ENCODE measurements at regions not wholly inside any gene's neighbourhood (a gene's known extent, or its start where the extent isn't known, plus 50 kb on each side); places are given as distances from the start of the nearest gene placed in this dataset.

GRCh38 chr9:38309324-38310195 lies 82.9 kb upstream of the ALDH1B1 start:
- H3K27me3 ChIP-seq (ENCODE audit: control insufficient read depth, insufficient read depth, low read length), result no peaks in the 10 kb centered on the region
- no peak overlapping the region for H3K27ac ChIP-seq (ENCODE audit: low read depth, low read length)
- H3K9ac ChIP-seq (ENCODE audit: low read length), result no peak overlapping the region
- no peak overlapping the region for H3K4me3 ChIP-seq (ENCODE audit: low read length)
- H3K4me1 ChIP-seq (ENCODE audit: control insufficient read depth, insufficient read depth, low read length), result peaks cover 3% of the 10 kb centered on the region
- H3K36me3 ChIP-seq (ENCODE audit: control insufficient read depth, insufficient read depth, low read length), result no peaks in the 10 kb centered on the region

DNA sequence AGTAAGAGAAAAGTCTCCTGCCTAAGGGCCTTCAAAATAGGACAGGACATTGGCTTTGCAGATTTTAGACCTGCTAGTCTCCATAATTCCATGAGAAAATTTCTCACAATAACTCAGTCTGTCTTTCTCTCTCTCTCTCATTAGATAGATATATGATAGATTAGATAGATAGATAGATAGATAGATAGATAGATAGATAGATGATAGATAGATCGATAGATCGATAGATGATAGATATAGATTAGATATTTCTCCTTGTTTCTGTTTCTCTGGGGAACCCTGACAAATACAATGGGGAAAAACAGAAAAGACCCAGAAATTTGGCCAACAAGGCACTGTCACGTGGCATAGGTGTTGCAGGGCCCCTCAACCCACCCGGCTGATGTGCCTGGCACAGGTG lies 84.4 kb upstream of the ALDH1B1 start:
- Histone ChIP-seq H3K27me3 (ENCODE audit: control insufficient read depth, insufficient read depth, low read length) (no peaks in the 10 kb centered on the region), H3K27ac (ENCODE audit: low read depth, low read length) (no peak overlapping the region), H3K4me1 (ENCODE audit: control insufficient read depth, insufficient read depth, low read length) (peaks cover 3% of the 10 kb centered on the region), H3K4me3 (ENCODE audit: low read length) (no peak overlapping the region), H3K36me3 (ENCODE audit: control insufficient read depth, insufficient read depth, low read length) (no peaks in the 10 kb centered on the region), H3K9ac (ENCODE audit: low read length) (no peak overlapping the region)

GRCh38 chr9:38306899-38307298 lies 85.6 kb upstream of the ALDH1B1 start:
- H3K27me3 ChIP-seq (ENCODE audit: control insufficient read depth, insufficient read depth, low read length), result no peaks in the 10 kb centered on the region
- H3K9ac ChIP-seq (ENCODE audit: low read length), result no peak overlapping the region
- peaks cover 3% of the 10 kb centered on the region for H3K4me1 ChIP-seq (ENCODE audit: control insufficient read depth, insufficient read depth, low read length)
- no peak overlapping the region for H3K27ac ChIP-seq (ENCODE audit: low read depth, low read length)
- H3K4me3 ChIP-seq (ENCODE audit: low read length), result no peak overlapping the region
- H3K36me3 ChIP-seq (ENCODE audit: control insufficient read depth, insufficient read depth, low read length), result no peaks in the 10 kb centered on the region

GRCh38 chr9:38305582-38305981 lies 86.9 kb upstream of the ALDH1B1 start:
- Histone ChIP-seq H3K27ac (ENCODE audit: low read depth, low read length) (no peak overlapping the region), H3K4me3 (ENCODE audit: low read length) (no peak overlapping the region), H3K4me1 (ENCODE audit: control insufficient read depth, insufficient read depth, low read length) (peaks cover 2% of the 10 kb centered on the region), H3K9ac (ENCODE audit: low read length) (no peak overlapping the region), H3K27me3 (ENCODE audit: control insufficient read depth, insufficient read depth, low read length) (no peaks in the 10 kb centered on the region), H3K36me3 (ENCODE audit: control insufficient read depth, insufficient read depth, low read length) (no peaks in the 10 kb centered on the region)

- no peak overlapping the region for H3K9ac ChIP-seq (ENCODE audit: low read length)
- H3K27me3 ChIP-seq (ENCODE audit: control insufficient read depth, insufficient read depth, low read length), result no peaks in the 10 kb centered on the region
- H3K27ac ChIP-seq (ENCODE audit: low read depth, low read length), result no peak overlapping the region
- H3K4me3 ChIP-seq (ENCODE audit: low read length), result no peak overlapping the region
- H3K36me3 ChIP-seq (ENCODE audit: control insufficient read depth, insufficient read depth, low read length), result no peaks in the 10 kb centered on the region
- no peaks in the 10 kb centered on the region for H3K4me1 ChIP-seq (ENCODE audit: control insufficient read depth, insufficient read depth, low read length)
These were observed 91.0 kb upstream of the ALDH1B1 start for GRCh38 chr9:38301376-38302106.

DNA sequence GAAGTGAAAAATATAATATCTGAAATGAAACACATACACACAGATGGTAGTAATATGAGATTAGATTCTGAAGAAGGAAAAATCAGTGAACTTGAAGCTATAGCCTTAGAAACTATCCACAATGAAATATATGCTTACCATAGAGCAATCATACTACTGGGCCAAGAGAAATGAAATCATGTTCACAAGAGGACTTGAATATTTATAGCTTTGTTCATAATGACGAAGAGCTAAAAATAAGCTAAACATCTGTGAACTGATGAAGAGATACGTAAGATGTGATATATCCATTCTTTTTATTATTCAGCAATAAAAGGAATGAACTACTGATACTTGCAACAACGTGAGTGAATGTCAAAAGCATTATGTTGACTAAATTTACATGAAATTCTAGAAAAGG lies 92.6 kb upstream of the ALDH1B1 start:
- Histone ChIP-seq H3K4me3 (ENCODE audit: low read length) (no peak overlapping the region), H3K9ac (ENCODE audit: low read length) (no peak overlapping the region), H3K36me3 (ENCODE audit: control insufficient read depth, insufficient read depth, low read length) (no peaks in the 10 kb centered on the region), H3K4me1 (ENCODE audit: control insufficient read depth, insufficient read depth, low read length) (no peaks in the 10 kb centered on the region), H3K27ac (ENCODE audit: low read depth, low read length) (no peak overlapping the region), H3K27me3 (ENCODE audit: control insufficient read depth, insufficient read depth, low read length) (no peaks in the 10 kb centered on the region)

- Histone ChIP-seq H3K36me3 (ENCODE audit: control insufficient read depth, insufficient read depth, low read length) (no peaks in the 10 kb centered on the region), H3K27ac (ENCODE audit: low read depth, low read length) (no peak overlapping the region), H3K9ac (ENCODE audit: low read length) (no peak overlapping the region), H3K4me3 (ENCODE audit: low read length) (no peak overlapping the region), H3K27me3 (ENCODE audit: control insufficient read depth, insufficient read depth, low read length) (no peaks in the 10 kb centered on the region), H3K4me1 (ENCODE audit: control insufficient read depth, insufficient read depth, low read length) (no peaks in the 10 kb centered on the region)
These were observed 93.6 kb upstream of the ALDH1B1 start for GRCh38 chr9:38298904-38299303.

DNA sequence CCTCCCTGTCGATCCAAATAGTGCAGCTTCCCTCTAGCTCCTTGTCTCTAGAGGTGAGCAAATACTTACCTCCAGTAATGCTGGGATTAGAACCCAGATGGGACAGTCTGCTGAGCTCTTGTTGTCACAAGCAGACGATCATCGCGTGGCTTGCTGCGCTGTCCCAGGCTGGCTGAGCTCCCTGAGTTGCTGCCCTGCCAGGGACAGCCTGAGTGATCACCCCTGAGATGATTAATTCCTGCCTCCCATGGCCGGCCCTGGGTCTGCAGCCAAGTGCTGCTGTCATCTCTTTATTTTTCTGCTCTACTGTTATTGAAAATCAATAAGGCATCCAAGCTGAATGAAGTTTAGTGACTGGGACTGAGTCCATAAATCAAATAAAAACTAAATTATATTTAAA lies 94.0 kb upstream of the ALDH1B1 start:
- H3K27me3 ChIP-seq (ENCODE audit: control insufficient read depth, insufficient read depth, low read length), result no peaks in the 10 kb centered on the region
- H3K4me1 ChIP-seq (ENCODE audit: control insufficient read depth, insufficient read depth, low read length), result no peaks in the 10 kb centered on the region
- H3K27ac ChIP-seq (ENCODE audit: low read depth, low read length), result no peak overlapping the region
- H3K4me3 ChIP-seq (ENCODE audit: low read length), result no peak overlapping the region
- H3K9ac ChIP-seq (ENCODE audit: low read length), result no peak overlapping the region
- H3K36me3 ChIP-seq (ENCODE audit: control insufficient read depth, insufficient read depth, low read length), result no peaks in the 10 kb centered on the region

DNA sequence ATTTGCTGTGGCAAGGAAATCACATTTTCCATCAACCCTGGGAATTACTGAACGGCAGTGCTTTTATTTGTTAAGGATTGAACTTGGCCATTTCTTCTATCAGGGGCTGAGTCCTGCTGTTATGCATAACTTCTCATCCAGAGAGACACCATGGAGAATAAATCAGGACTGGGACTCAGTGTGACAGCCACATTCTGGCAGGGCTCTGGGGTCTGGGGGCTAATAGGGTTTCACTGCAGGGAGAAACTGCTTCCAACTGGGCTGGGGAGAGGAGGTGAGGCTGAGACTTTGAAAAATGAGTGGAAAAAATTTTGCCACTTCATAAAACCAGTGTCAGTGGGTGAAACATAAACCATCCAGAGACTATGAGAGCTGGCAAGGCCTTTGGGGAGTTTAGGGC lies 95.7 kb upstream of the ALDH1B1 start:
- H3K36me3 ChIP-seq (ENCODE audit: control insufficient read depth, insufficient read depth, low read length), result no peaks in the 10 kb centered on the region
- no peak overlapping the region for H3K4me3 ChIP-seq (ENCODE audit: low read length)
- no peak overlapping the region for H3K9ac ChIP-seq (ENCODE audit: low read length)
- H3K27ac ChIP-seq (ENCODE audit: low read depth, low read length), result no peak overlapping the region
- H3K4me1 ChIP-seq (ENCODE audit: control insufficient read depth, insufficient read depth, low read length), result no peaks in the 10 kb centered on the region
- no peaks in the 10 kb centered on the region for H3K27me3 ChIP-seq (ENCODE audit: control insufficient read depth, insufficient read depth, low read length)

DNA sequence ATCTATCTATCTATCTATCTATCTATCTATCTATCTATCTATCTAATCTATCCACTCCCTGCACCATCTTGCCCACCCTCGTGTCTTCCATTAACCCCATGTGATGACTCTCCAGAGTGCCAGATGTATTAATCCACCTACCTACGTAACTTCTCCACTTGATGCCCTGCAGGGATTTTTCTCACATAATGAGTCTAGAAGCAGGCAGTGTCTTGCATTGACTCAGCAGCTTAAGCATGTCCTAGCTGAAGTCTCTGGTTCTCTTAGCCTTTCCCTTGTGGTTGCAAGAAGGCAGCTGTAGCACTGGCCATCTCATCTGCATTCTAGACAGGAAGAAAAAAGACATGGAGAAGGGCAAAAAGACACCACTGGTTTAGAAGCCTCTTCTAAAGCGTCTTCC lies 96.7 kb upstream of the ALDH1B1 start:
- Histone ChIP-seq H3K36me3 (ENCODE audit: control insufficient read depth, insufficient read depth, low read length) (no peaks in the 10 kb centered on the region), H3K27ac (ENCODE audit: low read depth, low read length) (no peak overlapping the region), H3K4me3 (ENCODE audit: low read length) (no peak overlapping the region), H3K4me1 (ENCODE audit: control insufficient read depth, insufficient read depth, low read length) (no peaks in the 10 kb centered on the region), H3K9ac (ENCODE audit: low read length) (no peak overlapping the region), H3K27me3 (ENCODE audit: control insufficient read depth, insufficient read depth, low read length) (no peaks in the 10 kb centered on the region)

DNA sequence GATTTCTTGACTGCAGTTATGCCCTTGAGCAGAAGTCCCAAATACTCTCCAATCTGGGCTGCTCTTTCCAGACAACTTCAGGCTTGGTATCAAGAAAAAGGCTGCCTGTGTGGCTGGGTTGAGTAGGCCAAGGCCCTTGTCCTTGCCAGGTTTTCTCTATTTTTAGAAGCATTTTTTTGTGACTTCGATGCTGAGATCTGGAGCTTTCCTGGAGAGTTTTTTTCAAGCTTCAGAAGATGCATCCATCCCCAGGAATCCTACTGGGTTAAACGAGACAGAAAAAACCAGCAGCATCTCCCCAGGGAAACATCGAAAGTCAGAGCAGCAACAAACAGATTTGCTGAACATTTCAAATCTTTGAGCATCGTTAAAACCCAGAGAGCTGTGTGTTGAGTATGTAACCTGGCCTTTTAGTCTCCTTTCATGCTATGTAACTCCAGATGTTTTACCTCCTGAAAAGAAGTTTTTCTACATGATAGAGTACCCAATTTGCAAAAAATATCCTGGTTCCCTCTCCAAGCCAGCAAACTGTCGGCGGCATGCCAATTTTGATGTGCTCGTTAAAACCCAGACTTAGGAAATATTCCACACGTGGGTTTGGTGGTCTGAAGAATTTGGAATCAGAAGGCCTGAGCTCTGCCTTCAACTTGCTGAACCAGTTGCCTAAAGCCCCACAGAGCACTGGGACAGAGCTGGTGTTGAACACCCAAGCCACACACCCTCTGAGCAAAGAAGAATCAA lies 98.1 kb upstream of the ALDH1B1 start:
- Histone ChIP-seq H3K4me1 (ENCODE audit: control insufficient read depth, insufficient read depth, low read length) (no peaks in the 10 kb centered on the region), H3K27ac (ENCODE audit: low read depth, low read length) (no peak overlapping the region), H3K4me3 (ENCODE audit: low read length) (no peak overlapping the region), H3K27me3 (ENCODE audit: control insufficient read depth, insufficient read depth, low read length) (no peaks in the 10 kb centered on the region), H3K36me3 (ENCODE audit: control insufficient read depth, insufficient read depth, low read length) (no peaks in the 10 kb centered on the region), H3K9ac (ENCODE audit: low read length) (no peak overlapping the region)

DNA sequence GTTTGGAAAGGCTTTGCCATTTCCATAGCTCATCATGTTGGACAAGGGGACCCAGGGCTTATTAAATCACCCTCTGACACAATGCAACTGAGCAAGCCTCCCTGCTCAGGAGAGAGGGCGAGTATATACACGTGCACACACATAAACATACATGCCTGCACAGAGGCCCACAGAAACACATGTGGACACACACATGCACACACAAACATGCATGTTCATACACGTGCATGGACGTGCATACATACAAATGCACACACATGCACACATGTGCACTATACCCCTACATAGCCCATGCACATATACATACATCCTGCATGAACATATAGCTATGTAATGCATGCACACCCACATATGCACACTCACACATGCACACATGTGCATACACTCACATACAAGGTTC lies 99.5 kb upstream of the ALDH1B1 start:
- Histone ChIP-seq H3K4me1 (ENCODE audit: control insufficient read depth, insufficient read depth, low read length) (no peaks in the 10 kb centered on the region), H3K27ac (ENCODE audit: low read depth, low read length) (no peak overlapping the region), H3K9ac (ENCODE audit: low read length) (no peak overlapping the region), H3K4me3 (ENCODE audit: low read length) (no peak overlapping the region), H3K27me3 (ENCODE audit: control insufficient read depth, insufficient read depth, low read length) (no peaks in the 10 kb centered on the region), H3K36me3 (ENCODE audit: control insufficient read depth, insufficient read depth, low read length) (no peaks in the 10 kb centered on the region)
